HepG2 (cell line): ENCODE measurements at regions not wholly inside any gene's neighbourhood (a gene's known extent, or its start where the extent isn't known, plus 50 kb on each side); places are given as distances from the start of the nearest gene placed in this dataset.

Experiments used
- ATAC-seq: fragments of 200-7000 bp; cut with Tn5 transposase; 3 replicates; pipeline ENCODE4 v1.9.1; 2020; ENCODE audit warnings: mild to moderate bottlenecking, moderate library complexity
- BruUV-seq: library from RNA; stranded (reverse); fragments of 400-500 nt; replicated peaks from 2 replicates; lab custom pipeline; 2021; lab: Mats Ljungman, UMichigan
- CTCF ChIA-PET: fragments of 300-600 bp; formaldehyde crosslinking; extraction: SDS; loops from one replicate; lab custom pipeline; 2021; ENCODE audit warnings: low total read pairs, inconsistent platforms, low intra/inter-chr PET ratio; lab: Yijun Ruan, JAX
- POLR2A ChIA-PET: fragments of 350-600 bp; sonication (Branson Sonifier 250); formaldehyde crosslinking; loops from one replicate; lab custom pipeline; 2020; ENCODE audit warnings: antibody characterized with exemption, inconsistent platforms; lab: Yijun Ruan, JAX
- DNase-seq: peaks from one replicate; pipeline ENCODE4 v3.0.0-alpha.2; 2015; ENCODE audit warnings: low spot score
- FAIRE-seq: peaks from 3 replicates; lab custom pipeline; 2011; peaks lifted over from hg19 to GRCh38; lab: Jason Lieb, UNC
- H2AFZ ChIP-seq: one replicate; pipeline ENCODE4 v1.6.1; 2011; ENCODE audit warnings: low read length, inconsistent platforms
- H3K27ac ChIP-seq: fragments of 300-600 bp; 3 replicates; pipeline ENCODE4 v1.8.0; 2011; ENCODE audit warnings: mixed run types, mild to moderate bottlenecking, mixed read lengths, low read length, inconsistent platforms; ENCODE audit not compliant: insufficient read depth; ENCODE audit errors: extremely low read length
- H3K27me3 ChIP-seq, 2 experiments: fragments of 200-600 bp in 1 of 2; 2 replicates in 1 of 2; 3 replicates in 1 of 2; pipeline versions ENCODE4 v1.6.0 to v1.8.0; 2011; ENCODE audit warnings: low read length in 2 of 2, mild to moderate bottlenecking in 2 of 2, moderate library complexity in 2 of 2, inconsistent platforms in 1 of 2; ENCODE audit not compliant: insufficient read depth in 2 of 2, control insufficient read depth in 1 of 2
- H3K36me3 ChIP-seq, 2 experiments: fragments of 200-600 bp in 1 of 2; replicated peaks in 1 of 2; 2 replicates in 1 of 2; 3 replicates in 1 of 2; pipeline versions ENCODE4 v1.5.1 to v1.8.0; 2011; ENCODE audit warnings: low read length in 2 of 2, inconsistent platforms in 1 of 2; ENCODE audit not compliant: insufficient read depth in 2 of 2, control insufficient read depth in 1 of 2
- H3K4me1 ChIP-seq: 2 replicates; pipeline ENCODE4 v1.5.1; 2012; ENCODE audit warnings: low read length, inconsistent platforms; ENCODE audit not compliant: insufficient read depth
- H3K4me2 ChIP-seq: 2 replicates; pipeline ENCODE4 v1.6.0; 2011; ENCODE audit warnings: low read depth, low read length, inconsistent platforms
- H3K4me3 ChIP-seq, 3 experiments: fragments of 200-600 bp in 1 of 3; sonication (generic), shearing (Covaris generic) in 1 of 3; replicated peaks in 1 of 3; 2 replicates each; pipeline ENCODE4 v1.5.1; 2011 to 2016; ENCODE audit warnings: low read length in 3 of 3, inconsistent platforms in 2 of 3, low read depth in 2 of 3, mild to moderate bottlenecking in 2 of 3, control low read depth in 1 of 3, mixed read lengths in 1 of 3; ENCODE audit not compliant: insufficient read depth in 1 of 3
- H3K79me2 ChIP-seq: one replicate; pipeline ENCODE4 v1.6.1; 2011; ENCODE audit warnings: low read length, inconsistent platforms; ENCODE audit not compliant: insufficient read depth
- H3K9ac ChIP-seq: 2 replicates; pipeline ENCODE4 v1.6.0; 2011; ENCODE audit warnings: mild to moderate bottlenecking, low read depth, low read length, inconsistent platforms; ENCODE audit not compliant: insufficient read depth
- H3K9me3 ChIP-seq: 2 replicates; pipeline ENCODE4 v1.5.1; 2012; ENCODE audit warnings: mild to moderate bottlenecking, low read length
- H4K20me1 ChIP-seq: 2 replicates; pipeline ENCODE4 v1.6.0; 2011; ENCODE audit warnings: inconsistent platforms, mild to moderate bottlenecking, low read length, moderate library complexity; ENCODE audit not compliant: insufficient read depth
- AHR ChIP-seq: IDR thresholded peaks from 2 replicates; pipeline ENCODE4 v1.6.1; 2018; ENCODE audit warnings: missing genetic modification reagents, missing compliant biosample characterization
- ETV5 ChIP-seq: IDR thresholded peaks from 2 replicates; pipeline ENCODE4 v1.6.1; 2018; ENCODE audit warnings: missing biosample characterization, missing genetic modification reagents, inconsistent platforms, borderline replicate concordance
- HIC2 ChIP-seq: sonication (generic); formaldehyde crosslinking; IDR thresholded peaks from 2 replicates; pipeline ENCODE4 v1.9.0; 2022; ENCODE audit warnings: low read depth, missing genetic modification reagents
- RARG ChIP-seq: sonication (generic); formaldehyde crosslinking; IDR thresholded peaks from 2 replicates; pipeline ENCODE4 v1.4.0; 2020; ENCODE audit warnings: low read depth, mild to moderate bottlenecking, missing genetic modification reagents
- RFXAP ChIP-seq: sonication (generic); formaldehyde crosslinking; IDR thresholded peaks from 2 replicates; pipeline ENCODE4 v1.4.0; 2020; ENCODE audit warnings: missing genetic modification reagents, borderline replicate concordance
- SCMH1 ChIP-seq: sonication (generic); formaldehyde crosslinking; IDR thresholded peaks from 2 replicates; pipeline ENCODE4 v1.9.0; 2021; ENCODE audit warnings: missing genetic modification reagents, mild to moderate bottlenecking, borderline replicate concordance
- TOPORS ChIP-seq: sonication (generic); formaldehyde crosslinking; IDR thresholded peaks from 2 replicates; pipeline ENCODE4 v1.8.0; 2023; ENCODE audit warnings: mild to moderate bottlenecking, missing genetic modification reagents
- ZNF18 ChIP-seq: sonication (generic); formaldehyde crosslinking; IDR thresholded peaks from 2 replicates; pipeline ENCODE4 v1.8.0; 2022; ENCODE audit warnings: mild to moderate bottlenecking, missing genetic modification reagents; ENCODE audit not compliant: insufficient replicate concordance
- ZNF20 ChIP-seq: sonication (generic); formaldehyde crosslinking; IDR thresholded peaks from 2 replicates; pipeline ENCODE4 v1.4.0; 2020; ENCODE audit warnings: mild to moderate bottlenecking, moderate library complexity, missing genetic modification reagents
- ZNF276 ChIP-seq: sonication (generic); formaldehyde crosslinking; IDR thresholded peaks from 2 replicates; pipeline ENCODE4 v1.4.0; 2020; ENCODE audit warnings: mild to moderate bottlenecking, low read depth, missing genetic modification reagents
- WGBS: methylation state at CpG from one replicate; pipeline ENCODE4 v1.1.6; 2017; ENCODE audit warnings: low lambda C conversion rate; 5-methylcytosine and 5-hydroxymethylcytosine counted together
- in situ Hi-C: cut with HindIII; loops from 2 replicates; pipeline ENCODE4 v1.10.0; 2017; ENCODE audit warnings: low pct_unique_long_range_greater_than_20kb; ENCODE audit not compliant: extremely low pct_ligation_motif_present
- intact Hi-C: fragments of 100-400 bp; cut with micrococcal nuclease; formaldehyde crosslinking; loops from one replicate; pipeline ENCODE4 v1.10.0; 2022; ENCODE audit not compliant: unreplicated experiment

GRCh38 chr15:69536726-69537512 is 84.3 kb downstream of the RPLP1 start:
- peaks cover 4 to 79% of the 10 kb centered on the region in 2 experiments; a peak in 4 of 5 replicates for H3K27me3 ChIP-seq
- no peak overlapping the region for H3K9ac ChIP-seq
- FAIRE-seq (no peak), ATAC-seq (no peak), DNase-seq (no peak)
- H3K36me3 ChIP-seq, result no peaks in the 10 kb centered on the region
- intact Hi-C loops, result no loop called here
- TF ChIP-seq AHR (no peak), SCMH1 (CRISPR knock-in tag) (no peak), RARG (no peak), ZNF20 (CRISPR knock-in tag) (no peak), TOPORS (CRISPR knock-in tag) (no peak)
- H3K79me2 ChIP-seq, result no peaks in the 10 kb centered on the region
- no TSS peak for BruUV-seq
- CTCF ChIA-PET, result no interaction called here
- WGBS, result 33% methylated on average over 6 of the region's 7 CpGs
- POLR2A ChIA-PET, result no interaction called here
- H3K27ac ChIP-seq, result no peak overlapping the region
- H4K20me1 ChIP-seq, result no peaks in the 10 kb centered on the region
- H3K4me3 ChIP-seq, result no peak overlapping the region
- in situ Hi-C loops, result no loop called here
- no peaks in the 10 kb centered on the region for H3K9me3 ChIP-seq
- H2AFZ ChIP-seq, result no peak overlapping the region
- H3K4me1 ChIP-seq, result no peaks in the 10 kb centered on the region
- H3K4me2 ChIP-seq, result no peak overlapping the region

DNA sequence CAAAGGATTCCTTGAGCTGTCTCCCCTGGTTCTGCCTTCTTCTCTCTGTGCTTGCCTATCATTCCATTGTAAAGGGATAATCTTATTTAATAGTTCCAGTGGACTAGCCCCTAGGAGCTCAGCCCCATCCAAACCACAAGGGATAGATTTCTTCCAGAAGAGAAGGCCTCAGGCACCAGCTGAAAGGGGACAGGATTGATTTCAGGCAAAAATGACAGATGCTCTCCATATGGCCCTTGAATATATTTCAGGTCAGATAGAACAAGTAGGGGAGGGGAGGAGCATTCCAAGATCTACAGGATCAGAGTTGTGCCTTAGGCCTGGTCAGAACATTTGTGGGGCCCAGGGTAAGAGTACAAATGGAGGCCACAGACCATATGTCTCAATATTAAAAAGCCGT is 85.3 kb downstream of the RPLP1 start:
- no peaks in the 10 kb centered on the region for H4K20me1 ChIP-seq
- H3K4me2 ChIP-seq, result no peak overlapping the region
- no TSS peak for BruUV-seq
- no peaks in the 10 kb centered on the region for H3K9me3 ChIP-seq
- ChIA-PET POLR2A (no interaction called here), CTCF (no interaction called here)
- DNase-seq (no peak), FAIRE-seq (no peak), ATAC-seq (no peak)
- no peaks in the 10 kb centered on the region for H3K4me1 ChIP-seq
- intact Hi-C loops, result no loop called here
- H3K9ac ChIP-seq, result no peak overlapping the region
- in situ Hi-C loops, result no loop called here
- H3K79me2 ChIP-seq, result no peaks in the 10 kb centered on the region
- H3K27ac ChIP-seq, result no peak overlapping the region
- no peak overlapping the region for H2AFZ ChIP-seq
- 50% methylated on average over 1 of the region's 1 CpG for WGBS
- H3K36me3 ChIP-seq, result no peaks in the 10 kb centered on the region
- H3K27me3 ChIP-seq, result peaks cover 5 to 79% of the 10 kb centered on the region in 2 experiments; a peak in 4 of 5 replicates
- no peak overlapping the region for H3K4me3 ChIP-seq
- TF ChIP-seq ZNF276 (CRISPR knock-in tag) (no peak), HIC2 (CRISPR knock-in tag) (no peak), RFXAP (CRISPR knock-in tag) (no peak), ZNF18 (no peak), ETV5 (CRISPR knock-in tag) (no peak)
